NB4 (cell line): ENCODE measurements at regions not wholly inside any gene's neighbourhood (a gene's known extent, or its start where the extent isn't known, plus 50 kb on each side); places are given as distances from the start of the nearest gene placed in this dataset.

ENCODE experiments used
- CTCF ChIP-seq: IDR thresholded peaks from one replicate; pipeline ENCODE4 v1.5.1; 2012; ENCODE audit warnings: low read depth, low read length
- POLR2A ChIP-seq: IDR thresholded peaks from 2 replicates; pipeline ENCODE4 v1.6.1; 2011; ENCODE audit warnings: mild to moderate bottlenecking; ENCODE audit not compliant: insufficient read length; ENCODE audit errors: extremely low read depth

- TF ChIP-seq POLR2A (no peak), CTCF (no peak)
These were observed 180.0 kb downstream of the GJA1 start for GRCh38 chr6:121615493-121615892.
